ENCODE measurements at regions not wholly inside any gene's neighbourhood (a gene's known extent, or its start where the extent isn't known, plus 50 kb on each side); places are given as distances from the start of the nearest gene placed in this dataset.

DNA sequence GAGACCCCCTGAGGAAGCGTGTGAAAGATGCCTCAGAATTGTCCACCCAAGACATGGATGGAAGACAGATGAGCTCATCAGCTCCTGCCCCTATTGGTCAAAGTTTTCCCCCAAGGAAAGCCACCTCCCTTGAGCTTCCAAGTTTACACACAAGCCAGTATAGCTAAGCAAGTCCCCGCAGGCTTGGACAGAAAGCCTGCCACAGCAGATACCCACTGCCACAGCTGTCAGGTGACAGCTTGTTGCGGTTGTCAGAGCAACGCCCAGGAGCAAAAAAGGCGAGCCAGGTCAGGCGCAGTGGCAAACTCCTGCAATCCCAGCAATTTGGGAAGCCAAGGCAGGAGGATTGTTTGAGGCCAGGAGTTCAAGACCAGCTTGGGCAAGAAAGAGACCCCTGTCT lies 60.9 kb upstream of the IFNAR2 start:
- H3K4me3 Mint-ChIP-seq = peak overlapping the region in 1 of 8 donors; percentile 26
- ATAC-seq (ENCODE audit: low read depth in 2 of 2) = no peak
- no peak overlapping the region for H3K27ac Mint-ChIP-seq
- H3K36me3 Mint-ChIP-seq = no peaks in the 10 kb centered on the region
- H3K4me1 Mint-ChIP-seq = no peaks in the 10 kb centered on the region
- no peak for DNase-seq
- H3K9me3 Mint-ChIP-seq = peaks cover 0 to 5% (median 2%) of the 10 kb centered on the region in 7 donors
- peaks cover 41 to 57% (median 52%) of the 10 kb centered on the region in 3 donors for H3K27me3 Mint-ChIP-seq

DNA sequence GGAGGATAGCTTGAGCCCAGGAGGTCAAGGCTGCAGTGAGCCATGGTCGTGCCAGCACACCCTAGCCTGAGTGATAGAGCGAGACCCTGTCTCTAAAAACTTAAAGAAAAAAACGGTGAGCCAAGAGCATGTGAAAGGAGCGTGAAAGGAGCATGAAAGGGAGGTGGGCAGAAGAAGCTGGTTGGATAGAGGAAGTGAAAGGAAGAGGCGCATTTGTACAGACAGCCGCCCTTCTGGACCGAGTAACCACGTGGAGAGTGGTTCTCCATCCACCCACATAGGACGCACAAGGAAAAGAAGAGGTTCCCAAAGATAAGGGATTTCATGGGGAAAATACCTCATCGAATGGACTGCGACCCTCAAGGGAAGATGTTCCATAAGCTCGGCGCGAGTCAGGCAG lies 60.4 kb upstream of the IFNAR2 start:
- H3K27ac Mint-ChIP-seq = no peak overlapping the region
- DNase-seq (no peak), ATAC-seq (ENCODE audit: low read depth in 2 of 2) (peak; percentile 49 to 72)
- peaks cover 0 to 5% (median 0%) of the 10 kb centered on the region in 7 donors for H3K9me3 Mint-ChIP-seq
- no peaks in the 10 kb centered on the region for H3K36me3 Mint-ChIP-seq
- H3K27me3 Mint-ChIP-seq = peaks cover 38 to 54% (median 52%) of the 10 kb centered on the region in 3 donors
- H3K4me3 Mint-ChIP-seq = no peak overlapping the region
- H3K4me1 Mint-ChIP-seq = no peaks in the 10 kb centered on the region

DNA sequence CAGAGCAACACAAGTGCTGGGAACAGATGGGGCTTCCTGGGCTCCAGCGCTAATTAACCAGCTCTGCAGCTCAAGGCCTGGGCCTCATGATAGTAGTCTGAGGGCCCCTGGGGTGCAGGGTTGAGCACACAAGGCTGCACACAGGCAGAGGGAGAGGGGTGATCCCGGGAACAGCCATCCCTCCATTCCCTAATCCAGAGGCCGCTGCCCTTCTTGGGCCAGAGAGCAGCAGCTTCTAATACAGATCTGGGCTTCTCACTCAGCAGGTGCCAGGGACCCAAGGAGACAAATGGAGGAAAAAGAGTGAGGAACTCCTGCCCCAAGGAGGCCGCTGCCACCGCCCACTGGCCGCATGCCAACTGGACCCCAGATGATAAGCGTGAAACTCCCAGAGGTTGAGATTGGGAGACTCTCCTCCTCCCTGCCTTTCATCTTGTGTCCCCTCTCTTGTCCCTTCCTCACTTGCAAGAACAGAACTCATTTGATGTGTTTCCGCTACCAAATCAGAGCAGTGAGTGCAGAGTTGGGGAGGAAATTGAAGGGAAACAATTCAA lies 58.0 kb upstream of the IFNAR2 start:
- ATAC-seq (ENCODE audit: low read depth in 2 of 2) (no peak), DNase-seq (no peak)
- peaks cover 0 to 5% (median 0%) of the 10 kb centered on the region in 7 donors for H3K9me3 Mint-ChIP-seq
- H3K27ac Mint-ChIP-seq = no peak overlapping the region
- H3K27me3 Mint-ChIP-seq = peaks cover 29 to 51% (median 41%) of the 10 kb centered on the region in 3 donors
- H3K4me1 Mint-ChIP-seq = no peaks in the 10 kb centered on the region
- no peak overlapping the region for H3K4me3 Mint-ChIP-seq
- no peaks in the 10 kb centered on the region for H3K36me3 Mint-ChIP-seq

DNA sequence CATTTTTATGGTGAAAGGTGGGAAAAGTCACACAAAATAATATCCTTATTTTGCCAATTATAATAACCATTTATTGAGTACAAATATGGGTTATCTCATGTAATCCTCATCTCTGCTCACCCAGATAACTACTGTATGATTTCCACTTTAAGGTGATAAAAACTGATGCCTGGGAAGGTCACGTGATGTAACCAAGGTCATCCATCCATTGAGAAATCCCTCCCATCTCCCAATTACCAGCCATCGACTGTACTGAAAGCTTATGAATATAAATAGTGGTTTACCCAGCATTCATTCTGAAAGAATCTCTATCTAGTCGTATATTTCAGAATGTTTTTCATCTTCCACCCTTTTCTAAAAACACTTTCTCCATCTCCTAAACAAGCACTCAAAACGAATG lies 55.0 kb upstream of the IFNAR2 start:
- Mint-ChIP-seq H3K4me1 (no peaks in the 10 kb centered on the region), H3K27me3 (peaks cover 20 to 33% (median 23%) of the 10 kb centered on the region in 3 donors), H3K36me3 (no peaks in the 10 kb centered on the region), H3K9me3 (no peaks in the 10 kb centered on the region), H3K27ac (no peak overlapping the region), H3K4me3 (no peak overlapping the region)
- DNase-seq (no peak), ATAC-seq (ENCODE audit: low read depth in 2 of 2) (no peak)

All from naive B cell (primary cell).